ENCODE measurements at regions not wholly inside any gene's neighbourhood (a gene's known extent, or its start where the extent isn't known, plus 50 kb on each side); places are given as distances from the start of the nearest gene placed in this dataset.

- TF ChIP-seq POLR2A (IDR thresholded peaks at IDR 0.05) (no peak), CTCF (IDR thresholded peaks at IDR 0.05) (no peak)
Measured at GRCh38 chr5:125198270-125198974, 452.0 kb upstream of the ZNF608 start.

Data from suprapubic skin (tissue), 3 donors.